ENCODE measurements at regions not wholly inside any gene's neighbourhood (a gene's known extent, or its start where the extent isn't known, plus 50 kb on each side); places are given as distances from the start of the nearest gene placed in this dataset.
"Not testable (repeated sequence)": the region's sequence is repeated elsewhere in the genome, so short reads cannot be mapped to it uniquely, and the experiment has no call there.

GRCh38 chr2:125870264-125870663 is 785.7 kb upstream of the GYPC start:
- DNase-seq (ENCODE audit: low spot score): no peak

GRCh38 chr2:125870746-125871145 is 785.2 kb upstream of the GYPC start:
- no peak for DNase-seq (ENCODE audit: low spot score)

- DNase-seq (ENCODE audit: low spot score): no peak
Measured at GRCh38 chr2:125874564-125874963, 781.4 kb upstream of the GYPC start.

GRCh38 chr2:125885340-125885739 is 770.6 kb upstream of the GYPC start:
- no peak for DNase-seq (ENCODE audit: low spot score)

GRCh38 chr2:125886153-125886552 is 769.8 kb upstream of the GYPC start:
- no peak for DNase-seq (ENCODE audit: low spot score)

- no peak for DNase-seq (ENCODE audit: low spot score)
Measured at GRCh38 chr2:125901278-125901677, 754.7 kb upstream of the GYPC start.

- DNase-seq (ENCODE audit: low spot score): no peak
Measured at GRCh38 chr2:125925891-125926546, 729.9 kb upstream of the GYPC start.

- DNase-seq (ENCODE audit: low spot score): no peak
Measured at GRCh38 chr2:125935559-125935958, 720.4 kb upstream of the GYPC start.

GRCh38 chr2:125942585-125943424 is 713.2 kb upstream of the GYPC start:
- no peak for DNase-seq (ENCODE audit: low spot score)

GRCh38 chr2:125959047-125959446 is 696.9 kb upstream of the GYPC start:
- no peak for DNase-seq (ENCODE audit: low spot score)

GRCh38 chr2:125961739-125962138 is 694.2 kb upstream of the GYPC start:
- no peak for DNase-seq (ENCODE audit: low spot score)

- DNase-seq (ENCODE audit: low spot score): no peak
Measured at GRCh38 chr2:125979886-125980285, 676.1 kb upstream of the GYPC start.

GRCh38 chr2:125983364-125983763 is 672.6 kb upstream of the GYPC start:
- no peak for DNase-seq (ENCODE audit: low spot score)

- no peak for DNase-seq (ENCODE audit: low spot score)
Measured at GRCh38 chr2:126029316-126029715, 626.6 kb upstream of the GYPC start.

GRCh38 chr2:126038861-126039260 is 617.1 kb upstream of the GYPC start:
- DNase-seq (ENCODE audit: low spot score): no peak

GRCh38 chr2:126041391-126042047 is 614.4 kb upstream of the GYPC start:
- no peak for DNase-seq (ENCODE audit: low spot score)

- DNase-seq (ENCODE audit: low spot score): no peak
Measured at GRCh38 chr2:126042089-126042488, 613.9 kb upstream of the GYPC start.

GRCh38 chr2:126048719-126049118 is 607.2 kb upstream of the GYPC start:
- DNase-seq (ENCODE audit: low spot score): no peak

- no peak for DNase-seq (ENCODE audit: low spot score)
Measured at GRCh38 chr2:126049461-126049860, 606.5 kb upstream of the GYPC start.

- no peak for DNase-seq (ENCODE audit: low spot score)
Measured at GRCh38 chr2:126050991-126051736, 604.8 kb upstream of the GYPC start.

- not testable (repeated sequence) for DNase-seq (ENCODE audit: low spot score)
Measured at GRCh38 chr2:126051737-126052240, 604.2 kb upstream of the GYPC start.

GRCh38 chr2:126059379-126059778 is 596.6 kb upstream of the GYPC start:
- no peak for DNase-seq (ENCODE audit: low spot score)

Data from LoVo (cell line).